Neural progenitor cell (in vitro differentiated cells): ENCODE measurements at regions not wholly inside any gene's neighbourhood (a gene's known extent, or its start where the extent isn't known, plus 50 kb on each side); places are given as distances from the start of the nearest gene placed in this dataset.

Source experiments
- DNase-seq: peaks from one replicate; pipeline ENCODE4 v3.0.0-alpha.2; 2016; ENCODE audit warnings: low spot score
- H2AFZ ChIP-seq: fragments of 200-600 bp; sonication (generic); replicated peaks from 2 replicates; pipeline ENCODE4 v1.6.1; 2016; ENCODE audit warnings: antibody characterized with exemption
- H3F3A ChIP-seq: fragments of 200-600 bp; sonication (generic); 2 replicates; pipeline ENCODE4 v1.6.1; 2016; ENCODE audit warnings: antibody characterized with exemption, low read depth
- H3K27ac ChIP-seq: fragments of 200-600 bp; sonication (generic); 2 replicates; pipeline ENCODE4 v1.5.1; 2016; ENCODE audit warnings: mild to moderate bottlenecking
- H3K27me3 ChIP-seq: fragments of 200-600 bp; sonication (generic); 2 replicates; pipeline ENCODE4 v1.6.1; 2016; ENCODE audit warnings: mild to moderate bottlenecking, moderate library complexity
- H3K36me3 ChIP-seq: fragments of 200-600 bp; sonication (generic); 2 replicates; pipeline ENCODE4 v1.5.1; 2016
- H3K4me1 ChIP-seq: fragments of 200-600 bp; sonication (generic); 2 replicates; pipeline ENCODE4 v1.6.1; 2016; ENCODE audit warnings: mixed run types
- H3K4me2 ChIP-seq: fragments of 200-600 bp; sonication (generic); 2 replicates; pipeline ENCODE4 v1.6.1; 2016
- H3K4me3 ChIP-seq: fragments of 200-600 bp; sonication (generic); 2 replicates; pipeline ENCODE4 v1.5.1; 2016
- H3K79me2 ChIP-seq: fragments of 200-600 bp; sonication (generic); 2 replicates; pipeline ENCODE4 v1.6.1; 2016; ENCODE audit warnings: low read depth
- H3K9ac ChIP-seq: fragments of 200-600 bp; sonication (generic); 2 replicates; pipeline ENCODE4 v1.6.1; 2016
- H3K9me3 ChIP-seq: fragments of 200-600 bp; sonication (generic); 2 replicates; pipeline ENCODE4 v1.5.1; 2016; ENCODE audit warnings: low read depth
- H4K20me1 ChIP-seq: fragments of 200-600 bp; sonication (generic); 2 replicates; pipeline ENCODE4 v1.6.1; 2016; ENCODE audit warnings: low read depth
- H3K27ac Mint-ChIP-seq: 3 replicates; pipeline ENCODE4 v1.8.0; 2021; ENCODE audit warnings: mixed read lengths
- H3K27me3 Mint-ChIP-seq: 2 replicates; pipeline ENCODE4 v1.8.0; 2022; ENCODE audit warnings: low read depth, mild to moderate bottlenecking, inconsistent platforms, moderate library complexity, mixed read lengths; ENCODE audit not compliant: insufficient read depth
- H3K36me3 Mint-ChIP-seq: 3 replicates; pipeline ENCODE4 v1.8.0; 2021; ENCODE audit warnings: mixed read lengths
- H3K4me1 Mint-ChIP-seq: 3 replicates; pipeline ENCODE4 v1.8.0; 2021; ENCODE audit warnings: mixed read lengths
- H3K4me3 Mint-ChIP-seq: 3 replicates; pipeline ENCODE4 v1.8.0; 2021; ENCODE audit warnings: mild to moderate bottlenecking, moderate library complexity, mixed read lengths
- H3K9me3 Mint-ChIP-seq: 3 replicates; pipeline ENCODE4 v1.8.0; 2020; ENCODE audit warnings: mixed read lengths
- EZH2 ChIP-seq: fragments of 200-600 bp; sonication (generic); IDR thresholded peaks from 2 replicates; pipeline ENCODE4 v1.6.1; 2017; ENCODE audit warnings: antibody characterized with exemption, mild to moderate bottlenecking, moderate library complexity
- EZH2phosphoT487 ChIP-seq: fragments of 200-600 bp; sonication (generic); IDR thresholded peaks from 2 replicates; pipeline ENCODE4 v1.6.1; 2017; ENCODE audit warnings: antibody characterized with exemption
- TF ChIP-seq, protein P1 (sequence below): fragments of 200-600 bp; sonication (generic); IDR thresholded peaks from 2 replicates; pipeline ENCODE4 v1.5.1; 2017; ENCODE audit warnings: antibody characterized with exemption, mild to moderate bottlenecking

DNA sequence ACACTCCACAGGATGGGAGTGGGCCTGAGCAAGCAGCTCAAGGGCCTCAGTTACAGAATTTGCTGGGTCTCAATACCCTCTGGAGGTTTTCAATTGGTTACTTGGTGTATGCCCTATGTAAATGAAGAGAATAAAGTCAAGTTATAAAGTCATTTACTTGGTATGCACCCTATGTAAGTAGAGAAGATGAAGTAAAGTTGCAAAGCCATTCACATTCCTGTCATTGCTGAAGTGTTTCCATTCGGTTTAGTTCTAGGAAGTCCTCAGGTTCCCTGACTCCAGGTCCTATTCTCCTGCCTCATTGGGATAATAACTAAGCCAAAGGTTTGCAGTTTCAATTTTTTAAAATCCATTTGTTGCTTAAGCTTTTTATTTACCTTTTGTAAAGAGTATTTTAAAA, 272.6 kb upstream of the NPSR1 start:
- no peaks in the 10 kb centered on the region for H3K4me1 ChIP-seq
- H3K27ac Mint-ChIP-seq: no peak overlapping the region
- no peak for DNase-seq
- H3K9me3 ChIP-seq: peaks cover 6% of the 10 kb centered on the region
- peaks cover 12% of the 10 kb centered on the region for H3K9me3 Mint-ChIP-seq
- H3K4me2 ChIP-seq: no peak overlapping the region
- no peak overlapping the region for H2AFZ ChIP-seq
- TF ChIP-seq EZH2phosphoT487 (no peak), EZH2 (no peak)
- TF ChIP-seq, protein P1, sequence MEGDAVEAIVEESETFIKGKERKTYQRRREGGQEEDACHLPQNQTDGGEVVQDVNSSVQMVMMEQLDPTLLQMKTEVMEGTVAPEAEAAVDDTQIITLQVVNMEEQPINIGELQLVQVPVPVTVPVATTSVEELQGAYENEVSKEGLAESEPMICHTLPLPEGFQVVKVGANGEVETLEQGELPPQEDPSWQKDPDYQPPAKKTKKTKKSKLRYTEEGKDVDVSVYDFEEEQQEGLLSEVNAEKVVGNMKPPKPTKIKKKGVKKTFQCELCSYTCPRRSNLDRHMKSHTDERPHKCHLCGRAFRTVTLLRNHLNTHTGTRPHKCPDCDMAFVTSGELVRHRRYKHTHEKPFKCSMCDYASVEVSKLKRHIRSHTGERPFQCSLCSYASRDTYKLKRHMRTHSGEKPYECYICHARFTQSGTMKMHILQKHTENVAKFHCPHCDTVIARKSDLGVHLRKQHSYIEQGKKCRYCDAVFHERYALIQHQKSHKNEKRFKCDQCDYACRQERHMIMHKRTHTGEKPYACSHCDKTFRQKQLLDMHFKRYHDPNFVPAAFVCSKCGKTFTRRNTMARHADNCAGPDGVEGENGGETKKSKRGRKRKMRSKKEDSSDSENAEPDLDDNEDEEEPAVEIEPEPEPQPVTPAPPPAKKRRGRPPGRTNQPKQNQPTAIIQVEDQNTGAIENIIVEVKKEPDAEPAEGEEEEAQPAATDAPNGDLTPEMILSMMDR: no peak
- H3K36me3 ChIP-seq: no peaks in the 10 kb centered on the region
- no peaks in the 10 kb centered on the region for H4K20me1 ChIP-seq
- H3K4me3 ChIP-seq: no peak overlapping the region
- no peaks in the 10 kb centered on the region for H3K27me3 ChIP-seq
- no peaks in the 10 kb centered on the region for H3K79me2 ChIP-seq
- no peaks in the 10 kb centered on the region for H3K4me1 Mint-ChIP-seq
- peaks cover 4% of the 10 kb centered on the region for H3K36me3 Mint-ChIP-seq
- H3K27ac ChIP-seq: no peak overlapping the region
- no peak overlapping the region for H3K4me3 Mint-ChIP-seq
- H3F3A ChIP-seq: no peaks in the 10 kb centered on the region
- peaks cover 6% of the 10 kb centered on the region for H3K27me3 Mint-ChIP-seq
- no peak overlapping the region for H3K9ac ChIP-seq

DNA sequence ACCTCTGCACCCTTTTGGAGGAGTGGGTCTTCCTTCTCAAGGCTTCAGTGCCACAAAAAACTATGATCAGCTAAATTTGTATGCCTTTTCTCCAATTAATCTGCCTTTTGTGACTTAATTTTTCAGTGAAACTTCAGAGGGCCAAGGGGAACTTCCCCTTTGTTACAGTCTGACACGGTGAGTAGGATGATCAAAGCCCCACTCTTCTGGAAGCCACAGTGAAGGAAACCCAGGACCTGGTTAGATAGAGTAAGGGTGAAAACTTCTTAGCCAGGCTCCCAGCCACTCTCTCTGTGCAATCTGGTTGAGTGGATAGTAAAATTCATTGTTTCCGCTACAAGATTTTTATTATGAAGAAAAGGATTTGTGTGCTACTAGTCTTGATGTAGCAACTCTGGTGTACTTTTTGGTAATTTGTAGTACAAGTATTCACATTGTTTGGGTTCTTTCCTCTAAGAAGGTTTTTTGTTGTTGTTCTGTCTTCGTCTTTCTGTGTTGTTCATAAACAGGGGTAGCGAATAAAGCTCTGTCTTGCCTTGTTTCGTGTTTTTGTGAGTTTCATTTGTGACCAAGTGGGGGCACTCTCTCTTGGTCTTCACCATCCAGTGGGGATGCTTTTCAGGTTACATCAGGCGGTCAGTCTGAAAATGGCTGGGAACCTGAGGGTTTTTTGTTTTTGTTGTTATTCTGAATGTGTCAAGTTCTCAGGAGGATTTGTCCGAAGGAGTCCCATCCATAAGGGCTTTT, 268.5 kb upstream of the NPSR1 start:
- no peak overlapping the region for H3K4me3 ChIP-seq
- H3K4me1 Mint-ChIP-seq: peaks cover 3% of the 10 kb centered on the region
- H3K36me3 ChIP-seq: no peaks in the 10 kb centered on the region
- H3K9ac ChIP-seq: no peak overlapping the region
- no peaks in the 10 kb centered on the region for H3K9me3 ChIP-seq
- no peak for DNase-seq
- no peak overlapping the region for H3K27ac Mint-ChIP-seq
- H3K27ac ChIP-seq: no peak overlapping the region
- TF ChIP-seq EZH2phosphoT487: no peak
- TF ChIP-seq, protein P1: peak; percentile 15
- no peaks in the 10 kb centered on the region for H3K36me3 Mint-ChIP-seq
- H3F3A ChIP-seq: no peaks in the 10 kb centered on the region
- no peaks in the 10 kb centered on the region for H3K27me3 ChIP-seq
- H3K79me2 ChIP-seq: no peaks in the 10 kb centered on the region
- H3K4me1 ChIP-seq: peaks cover 17% of the 10 kb centered on the region
- H3K4me2 ChIP-seq: no peak overlapping the region
- H3K27me3 Mint-ChIP-seq: no peaks in the 10 kb centered on the region
- no peaks in the 10 kb centered on the region for H4K20me1 ChIP-seq
- no peak overlapping the region for H2AFZ ChIP-seq
- H3K9me3 Mint-ChIP-seq: no peaks in the 10 kb centered on the region
- H3K4me3 Mint-ChIP-seq: no peak overlapping the region

DNA sequence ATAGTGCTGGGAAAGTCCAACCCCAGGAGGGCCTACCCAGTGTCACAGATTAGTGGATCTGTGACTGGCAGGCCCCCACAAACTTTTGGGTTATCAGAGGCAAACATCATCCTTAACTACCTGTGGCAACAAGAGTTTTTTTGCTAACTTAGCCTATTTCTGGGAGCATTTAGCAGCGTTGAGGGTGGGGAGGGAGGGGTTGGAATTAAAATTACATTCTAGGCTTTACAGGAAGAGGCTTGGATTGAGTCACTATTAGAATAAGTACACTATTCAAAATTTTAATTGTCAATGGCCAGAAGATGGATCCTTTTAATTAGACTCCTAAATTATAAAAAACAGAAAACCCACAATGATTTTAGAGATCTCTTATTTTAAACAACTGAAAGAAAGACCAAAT, 267.9 kb upstream of the NPSR1 start:
- no peaks in the 10 kb centered on the region for H3K9me3 ChIP-seq
- H3K4me3 Mint-ChIP-seq: no peak overlapping the region
- no peaks in the 10 kb centered on the region for H3K27me3 ChIP-seq
- H3K36me3 ChIP-seq: no peaks in the 10 kb centered on the region
- no peaks in the 10 kb centered on the region for H3K79me2 ChIP-seq
- TF ChIP-seq, protein P1: no peak
- TF ChIP-seq EZH2 (no peak), EZH2phosphoT487 (no peak)
- no peaks in the 10 kb centered on the region for H3K27me3 Mint-ChIP-seq
- no peaks in the 10 kb centered on the region for H4K20me1 ChIP-seq
- H3K36me3 Mint-ChIP-seq: no peaks in the 10 kb centered on the region
- DNase-seq: no peak
- H3K9ac ChIP-seq: no peak overlapping the region
- H3F3A ChIP-seq: no peaks in the 10 kb centered on the region
- H3K4me1 Mint-ChIP-seq: peaks cover 7% of the 10 kb centered on the region
- no peak overlapping the region for H3K27ac Mint-ChIP-seq
- no peaks in the 10 kb centered on the region for H3K9me3 Mint-ChIP-seq
- H3K4me3 ChIP-seq: no peak overlapping the region
- H3K27ac ChIP-seq: no peak overlapping the region
- H3K4me2 ChIP-seq: no peak overlapping the region
- H3K4me1 ChIP-seq: peaks cover 23% of the 10 kb centered on the region
- no peak overlapping the region for H2AFZ ChIP-seq
